ENCODE measurements at regions not wholly inside any gene's neighbourhood (a gene's known extent, or its start where the extent isn't known, plus 50 kb on each side); places are given as distances from the start of the nearest gene placed in this dataset.

- TF ChIP-seq CTCF (IDR thresholded peaks at IDR 0.05), result peak; percentile 63
- DNase-seq (ENCODE audit: low spot score), result no peak
- Histone ChIP-seq H3K4me3 (no peak overlapping the region), H3K27ac (no peak overlapping the region)
Measured at GRCh38 chr4:23135792-23136645, 443.3 kb downstream of the GBA3 start.

DNA sequence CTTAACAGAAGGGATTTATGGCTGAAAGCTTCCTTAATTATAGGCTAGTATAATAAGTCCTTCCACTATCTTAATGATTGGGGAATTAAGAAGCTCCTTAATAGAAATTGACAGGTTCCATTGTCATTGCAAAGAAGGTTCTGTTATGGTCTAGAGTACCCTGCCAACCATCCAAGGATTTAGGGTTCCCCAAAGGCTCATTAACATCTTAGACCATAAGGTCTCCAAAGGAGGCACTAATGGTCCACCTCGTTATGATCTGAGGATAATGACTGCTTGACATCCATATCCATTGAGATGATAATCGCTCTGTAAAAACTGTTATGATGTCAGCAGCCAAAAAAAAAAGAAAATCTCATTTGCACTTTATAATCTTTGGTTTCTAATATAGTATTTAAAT is 441.6 kb downstream of the GBA3 start:
- H3K4me3 ChIP-seq, result no peak overlapping the region
- TF ChIP-seq CTCF (IDR thresholded peaks at IDR 0.05), result no peak
- no peak overlapping the region for H3K27ac ChIP-seq
- no peak for DNase-seq (ENCODE audit: low spot score)

DNA sequence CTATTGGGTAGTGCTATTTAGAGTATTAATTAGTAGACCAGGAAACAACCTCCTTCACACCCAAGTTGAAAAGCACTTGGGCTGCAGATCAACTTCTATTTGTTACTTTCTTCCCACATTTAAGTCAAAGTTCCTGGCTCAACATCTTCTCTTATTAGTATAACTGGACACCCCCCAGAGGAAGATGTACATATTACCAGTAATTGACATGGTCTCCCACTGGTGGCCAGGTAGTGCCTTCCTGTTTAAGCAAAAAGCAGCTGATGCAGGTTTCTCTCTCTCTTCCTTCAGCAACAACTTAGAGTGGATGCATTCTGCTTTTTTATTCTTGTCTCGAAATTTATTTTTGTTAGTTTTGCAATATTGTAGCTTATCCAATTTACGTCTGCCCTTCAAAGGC is 438.1 kb downstream of the GBA3 start:
- Histone ChIP-seq H3K27ac (no peak overlapping the region), H3K4me3 (no peak overlapping the region)
- DNase-seq (ENCODE audit: low spot score), result no peak
- no peak for TF ChIP-seq CTCF (IDR thresholded peaks at IDR 0.05)

DNA sequence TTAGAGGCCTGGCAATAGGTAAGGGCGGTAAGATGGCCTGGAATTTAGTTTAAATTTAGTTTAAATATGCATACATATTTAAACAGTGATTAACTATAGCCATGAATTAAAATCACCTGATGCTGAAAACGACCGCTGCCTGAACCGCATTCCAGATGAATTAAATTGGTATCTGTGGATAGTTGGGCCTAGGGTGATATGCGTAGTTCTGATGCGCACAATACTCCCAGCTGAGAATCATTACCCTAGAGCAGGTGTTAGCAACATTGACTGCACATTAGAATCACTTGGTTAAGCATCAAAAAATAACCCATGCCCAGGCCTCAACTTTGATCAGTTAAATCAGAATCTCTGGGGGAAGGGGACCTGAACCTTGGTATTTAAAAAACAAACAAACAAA is 432.4 kb downstream of the GBA3 start:
- Histone ChIP-seq H3K4me3 (no peak overlapping the region), H3K27ac (no peak overlapping the region)
- TF ChIP-seq CTCF (IDR thresholded peaks at IDR 0.05), result no peak
- no peak for DNase-seq (ENCODE audit: low spot score)

DNA sequence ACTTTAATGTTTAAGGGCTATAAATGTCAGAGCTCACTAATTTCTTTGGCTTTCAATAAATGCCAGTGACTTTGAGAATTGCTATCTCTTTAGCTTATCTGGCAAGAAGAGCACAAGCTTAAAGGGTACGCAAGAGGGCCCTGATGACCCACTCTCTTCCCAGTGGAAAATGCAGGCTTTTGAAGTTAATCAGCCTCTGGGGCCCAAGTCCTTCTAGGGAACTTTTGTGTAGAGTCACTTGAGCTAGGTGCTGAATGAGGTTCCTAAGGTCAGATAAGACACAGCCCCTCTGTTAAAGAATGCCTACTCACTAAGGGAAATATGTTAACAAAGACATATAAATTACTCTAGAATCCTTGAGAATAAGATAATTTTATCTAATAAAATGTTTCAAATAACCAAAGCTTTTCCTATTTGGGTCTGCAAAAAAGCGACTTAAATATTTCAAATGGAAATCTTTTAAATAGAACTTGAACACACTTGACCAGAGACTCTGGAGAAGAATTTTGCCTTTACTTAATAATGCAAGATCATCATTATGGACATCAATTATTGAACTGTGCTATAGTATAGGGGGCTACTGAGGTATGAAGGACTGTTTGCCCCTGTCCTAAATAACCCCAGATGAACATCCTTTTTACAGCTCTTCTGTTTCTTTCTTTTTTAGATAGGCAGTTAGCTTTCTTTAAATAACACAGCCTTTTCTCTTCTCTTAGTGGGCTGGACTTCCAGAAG is 430.1 kb downstream of the GBA3 start:
- no peak for DNase-seq (ENCODE audit: low spot score)
- Histone ChIP-seq H3K27ac (no peak overlapping the region), H3K4me3 (no peak overlapping the region)
- TF ChIP-seq CTCF (IDR thresholded peaks at IDR 0.05), result no peak

DNA sequence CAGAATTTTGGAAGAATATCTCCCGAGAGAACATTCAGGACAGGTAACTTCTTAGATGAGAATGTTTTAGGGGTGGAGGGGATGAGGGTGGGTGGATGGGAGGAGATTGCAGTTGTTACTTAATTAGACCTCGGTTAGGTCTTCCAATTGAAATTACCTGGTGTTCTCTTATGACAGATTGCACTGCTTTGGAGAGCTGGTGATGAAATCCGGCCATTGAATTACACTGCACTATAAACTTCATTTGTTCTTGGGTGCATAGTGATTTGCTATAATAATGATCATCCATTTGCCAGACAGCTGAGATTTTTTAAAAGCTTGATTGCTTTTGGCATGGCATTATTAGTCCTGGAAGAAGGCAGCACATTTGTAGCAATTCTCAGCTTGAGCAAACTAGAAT is 427.6 kb downstream of the GBA3 start:
- no peak for TF ChIP-seq CTCF (IDR thresholded peaks at IDR 0.05)
- no peak overlapping the region for H3K4me3 ChIP-seq

DNA sequence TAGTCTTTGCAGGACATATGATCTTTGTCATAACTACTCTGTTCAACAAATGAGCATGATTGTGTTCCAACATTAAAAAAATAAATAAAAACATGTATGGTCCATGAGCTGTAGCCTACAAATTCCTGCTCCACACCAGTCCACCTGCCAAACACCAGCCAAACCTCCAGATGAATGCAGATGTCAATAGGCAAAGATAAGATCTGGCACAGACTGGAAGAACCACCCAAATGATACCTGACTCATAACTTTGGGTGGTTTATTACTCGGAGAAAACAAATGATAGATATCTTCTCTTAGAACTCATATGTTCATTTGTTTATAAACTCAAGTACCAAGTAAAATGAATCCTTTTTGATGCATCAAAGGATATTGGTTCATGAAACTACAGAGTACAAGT is 425.1 kb downstream of the GBA3 start:
- no peak overlapping the region for H3K27ac ChIP-seq
- no peak for DNase-seq (ENCODE audit: low spot score)
- no peak for TF ChIP-seq CTCF (IDR thresholded peaks at IDR 0.05)

More for the DNA sequence above, 427.6 kb downstream of the GBA3 start:
- no peak overlapping the region for H3K27ac ChIP-seq
- DNase-seq (ENCODE audit: low spot score), result no peak

More for the DNA sequence above, 425.1 kb downstream of the GBA3 start:
- no peak overlapping the region for H3K4me3 ChIP-seq

Data from coronary artery (tissue), 2 donors.